Stomach (tissue), 8 donors: ENCODE measurements at regions not wholly inside any gene's neighbourhood (a gene's known extent, or its start where the extent isn't known, plus 50 kb on each side); places are given as distances from the start of the nearest gene placed in this dataset.

Experiments
- DNase-seq, 2 donors: peaks; one replicate each; pipeline versions ENCODE4 v3.0.0 to v3.0.0-alpha.2; 2013 to 2019
- H3K27ac ChIP-seq, 5 donors: fragments of 200-600 bp in 4 of 5; sonication (generic) in 4 of 5; one replicate each; pipeline ENCODE4 v1.5.1; 2013 to 2019; ENCODE audit warnings: mild to moderate bottlenecking in 1 of 5, moderate library complexity in 1 of 5
- H3K27me3 ChIP-seq, 3 donors: fragments of 200-600 bp; sonication (generic); one replicate each; pipeline ENCODE4 v1.5.1; 2017 to 2019; ENCODE audit warnings: mixed run types in 1 of 3
- H3K36me3 ChIP-seq, 4 donors: fragments of 200-600 bp; sonication (generic); 1 replicate in 3 of 4; 2 replicates in 1 of 4; pipeline ENCODE4 v1.5.1; 2016 to 2019
- H3K4me1 ChIP-seq, 4 donors: fragments of 200-600 bp; sonication (generic); one replicate each; pipeline ENCODE4 v1.5.1; 2016 to 2019
- H3K4me3 ChIP-seq, 4 donors: fragments of 200-600 bp; sonication (generic) in 3 of 4; one replicate each; pipeline ENCODE4 v1.5.1; 2016 to 2019; ENCODE audit warnings: mild to moderate bottlenecking in 1 of 4
- H3K9me3 ChIP-seq, 4 donors: fragments of 200-600 bp; sonication (generic); one replicate each; pipeline ENCODE4 v1.5.1; 2016 to 2019
- CTCF ChIP-seq, 7 experiments: fragments of 450-650 bp in 4 of 7; fragments of 200-600 bp in 3 of 7; sonication (generic) in 3 of 7; IDR thresholded peaks; one replicate each; pipeline ENCODE4 v1.5.1; 2016 to 2019; ENCODE audit warnings: antibody characterized with exemption in 7 of 7, control low read depth in 2 of 7, mild to moderate bottlenecking in 1 of 7
- EP300 ChIP-seq: sonication (generic); formaldehyde crosslinking; IDR thresholded peaks from one replicate; pipeline ENCODE4 v1.6.1; 2017; ENCODE audit warnings: antibody characterized with exemption
- POLR2A ChIP-seq, 4 donors: fragments of 450-650 bp; IDR thresholded peaks; one replicate each; pipeline ENCODE4 v1.6.1; 2016; ENCODE audit warnings: antibody characterized with exemption in 4 of 4, control low read depth in 2 of 4, mild to moderate bottlenecking in 1 of 4, moderate library complexity in 1 of 4
- POLR2AphosphoS5 ChIP-seq, 3 donors: sonication (generic); formaldehyde crosslinking; IDR thresholded peaks; one replicate each; pipeline ENCODE4 v1.6.1; 2016; ENCODE audit warnings: antibody characterized with exemption in 3 of 3
- WGBS, 5 donors: extraction: QIAGEN DNeasy Blood & Tissue Kit in 3 of 5; methylation state at CpG; one replicate each; pipeline versions ENCODE4 v1.1.5 to v1.1.7; 2013 to 2018; 5-methylcytosine and 5-hydroxymethylcytosine counted together
- intact Hi-C: fragments of 100-400 bp; cut with DNase I; formaldehyde crosslinking; loops from one replicate; pipeline ENCODE4 v1.15.1; 2023; ENCODE audit warnings: low total_unique reads
- donor health status: healthy with polysubstance abuse.
- donor health status: Bipolar disorder and iron deficiency.
- donor health status: healthy.

- Histone ChIP-seq H3K9me3 (no peaks in the 10 kb centered on the region), H3K36me3 (no peaks in the 10 kb centered on the region), H3K27ac (no peak overlapping the region), H3K4me1 (no peaks in the 10 kb centered on the region), H3K27me3 (peaks cover 3 to 76% (median 11%) of the 10 kb centered on the region in 3 donors), H3K4me3 (no peak overlapping the region)
- no peak for TF ChIP-seq EP300
- TF ChIP-seq POLR2AphosphoS5 (IDR thresholded peaks at IDR 0.05) = no peak
- TF ChIP-seq POLR2A (IDR thresholded peaks at IDR 0.05) = no peak
- no peak for TF ChIP-seq CTCF (IDR thresholded peaks at IDR 0.05)
- WGBS, 5 donors = 54 to 61% (median 57%) methylated on average over 3 of the region's 3 CpGs
- intact Hi-C loops = no loop called here
- DNase-seq = no peak
Measured at GRCh38 chr17:34504814-34505484, 74.4 kb upstream of the TMEM132E start.

GRCh38 chr17:34503528-34504195 lies 75.7 kb upstream of the TMEM132E start:
- intact Hi-C loops = no loop called here
- no peaks in the 10 kb centered on the region for H3K36me3 ChIP-seq
- H3K4me3 ChIP-seq = no peak overlapping the region
- peak in 1 of 2 donors; percentile 32 for DNase-seq
- H3K4me1 ChIP-seq = no peaks in the 10 kb centered on the region
- TF ChIP-seq EP300 (no peak), POLR2AphosphoS5 (IDR thresholded peaks at IDR 0.05) (no peak), CTCF (IDR thresholded peaks at IDR 0.05) (no peak), POLR2A (IDR thresholded peaks at IDR 0.05) (no peak)
- H3K27me3 ChIP-seq = peaks cover 3 to 74% (median 11%) of the 10 kb centered on the region in 3 donors
- 44 to 58% (median 53%) methylated on average over 10 of the region's 10 CpGs for WGBS, 5 donors
- H3K9me3 ChIP-seq = no peaks in the 10 kb centered on the region
- H3K27ac ChIP-seq = no peak overlapping the region

GRCh38 chr17:34502426-34502825 lies 77.0 kb upstream of the TMEM132E start:
- TF ChIP-seq EP300 (no peak), POLR2AphosphoS5 (IDR thresholded peaks at IDR 0.05) (no peak), POLR2A (IDR thresholded peaks at IDR 0.05) (no peak), CTCF (IDR thresholded peaks at IDR 0.05) (no peak)

GRCh38 chr17:34499576-34499975 lies 79.8 kb upstream of the TMEM132E start:
- TF ChIP-seq POLR2AphosphoS5 (IDR thresholded peaks at IDR 0.05) = no peak
- no peak for TF ChIP-seq EP300
- Histone ChIP-seq H3K4me3 (no peak overlapping the region), H3K36me3 (no peaks in the 10 kb centered on the region), H3K27ac (no peak overlapping the region), H3K9me3 (no peaks in the 10 kb centered on the region), H3K4me1 (no peaks in the 10 kb centered on the region), H3K27me3 (peaks cover 3 to 62% (median 11%) of the 10 kb centered on the region in 3 donors)
- intact Hi-C loops = no loop called here
- DNase-seq = peak in 1 of 2 donors; percentile 62
- 0 to 2% (median 0%) methylated on average over 1 of the region's 1 CpG for WGBS, 5 donors

More at GRCh38 chr17:34502426-34502825, 77.0 kb upstream of the TMEM132E start:
- intact Hi-C loops = no loop called here
- Histone ChIP-seq H3K4me1 (no peaks in the 10 kb centered on the region), H3K27ac (no peak overlapping the region), H3K9me3 (no peaks in the 10 kb centered on the region), H3K4me3 (no peak overlapping the region), H3K36me3 (no peaks in the 10 kb centered on the region), H3K27me3 (peaks cover 3 to 70% (median 11%) of the 10 kb centered on the region in 3 donors)
- peak in 1 of 2 donors; percentile 25 for DNase-seq
- WGBS, 5 donors = 51 to 69% (median 67%) methylated on average over 4 of the region's 4 CpGs

GRCh38 chr17:34493917-34494316 lies 85.5 kb upstream of the TMEM132E start:
- WGBS, 5 donors = 43 to 72% (median 55%) methylated on average over 1 to 3 of the region's 3 CpGs
- Histone ChIP-seq H3K27ac (no peak overlapping the region), H3K36me3 (no peaks in the 10 kb centered on the region), H3K9me3 (no peaks in the 10 kb centered on the region), H3K4me1 (no peaks in the 10 kb centered on the region), H3K27me3 (peaks cover 0 to 50% (median 0%) of the 10 kb centered on the region in 3 donors), H3K4me3 (no peak overlapping the region)
- no peak for DNase-seq
- intact Hi-C loops = no loop called here
- TF ChIP-seq POLR2A (IDR thresholded peaks at IDR 0.05) (no peak), CTCF (IDR thresholded peaks at IDR 0.05) (no peak), EP300 (no peak), POLR2AphosphoS5 (IDR thresholded peaks at IDR 0.05) (no peak)
